Activated CD8-positive, alpha-beta memory T cell treated with anti-CD3 and anti-CD28 coated beads, Interleukin-2, amount 50 U/mL, for 24 hours (primary cell): ENCODE measurements at regions not wholly inside any gene's neighbourhood (a gene's known extent, or its start where the extent isn't known, plus 50 kb on each side); places are given as distances from the start of the nearest gene placed in this dataset.

ENCODE experiments used
- DNase-seq: peaks from one replicate; pipeline ENCODE4 v3.0.0-alpha.2; 2020; ENCODE audit errors: extremely low read depth

DNA sequence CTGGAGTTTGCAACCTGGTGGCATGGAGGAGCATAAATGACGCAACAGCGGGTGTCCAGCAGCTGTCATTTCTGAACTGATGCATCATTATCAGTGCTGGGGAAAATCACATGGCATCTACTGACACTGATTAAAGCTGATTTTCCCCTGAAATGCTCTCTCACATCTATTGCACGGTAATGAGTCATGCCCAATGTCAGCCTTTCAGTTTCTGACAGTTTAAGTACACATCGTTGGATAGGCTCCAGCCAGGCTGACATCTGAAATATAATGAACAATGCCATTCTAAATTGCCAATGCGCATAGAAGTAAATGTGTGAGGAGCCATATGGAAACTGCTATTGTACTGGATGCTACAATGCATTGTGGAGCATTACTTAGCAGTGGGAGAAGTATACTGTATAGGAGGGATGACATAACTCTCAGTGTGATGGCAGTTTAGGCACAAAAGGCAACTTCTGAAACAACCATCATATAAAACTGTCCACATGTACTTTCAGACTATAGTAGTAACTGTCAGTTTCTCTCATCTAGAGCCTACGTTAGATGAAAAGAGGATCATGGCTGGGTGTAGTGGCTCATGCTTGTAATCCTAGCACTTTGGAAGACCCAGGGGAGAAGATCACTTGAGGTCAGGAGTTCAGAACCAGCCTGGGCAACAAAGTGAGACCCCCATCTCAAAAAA, 389.3 kb upstream of the DMAC1 start:
- peak; percentile 3 for DNase-seq

DNA sequence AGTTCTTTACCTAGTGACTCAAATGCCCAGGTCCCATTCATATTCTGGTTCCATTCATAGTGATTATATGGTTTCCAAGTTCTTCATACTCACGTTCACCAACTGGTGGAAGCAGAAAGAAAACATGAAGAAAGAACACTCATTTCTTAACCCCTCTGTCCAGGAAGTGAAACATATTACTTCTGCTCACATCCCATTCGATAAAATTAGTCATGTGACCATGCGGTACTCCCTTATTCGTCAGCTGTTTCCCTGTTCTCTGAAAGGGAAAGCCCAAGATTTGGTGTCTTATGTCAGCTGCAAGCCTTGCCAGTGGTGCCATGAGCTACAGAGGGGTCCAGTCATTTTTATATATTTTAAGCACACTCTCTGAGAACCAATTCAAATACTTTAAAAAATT, 387.0 kb upstream of the DMAC1 start:
- DNase-seq: no peak

DNA sequence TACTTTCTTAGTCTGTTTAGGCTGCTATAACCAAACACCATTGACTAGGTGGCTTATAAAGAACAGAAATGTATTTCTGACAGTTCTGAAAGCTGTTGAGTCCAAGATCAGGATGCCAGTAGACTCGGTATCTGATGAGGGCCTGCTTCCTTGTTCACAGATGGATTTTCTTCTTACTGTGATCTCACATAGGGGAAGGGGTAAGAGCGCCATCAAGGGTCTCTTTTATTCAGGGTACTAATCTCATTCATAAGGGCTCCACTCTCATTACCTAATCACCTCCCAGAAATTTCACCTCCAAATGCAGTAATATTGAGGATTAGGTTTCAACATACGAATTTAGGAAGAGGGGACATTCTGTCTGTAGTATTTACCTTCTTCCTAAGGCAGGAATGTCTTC, 384.0 kb upstream of the DMAC1 start:
- no peak for DNase-seq

DNA sequence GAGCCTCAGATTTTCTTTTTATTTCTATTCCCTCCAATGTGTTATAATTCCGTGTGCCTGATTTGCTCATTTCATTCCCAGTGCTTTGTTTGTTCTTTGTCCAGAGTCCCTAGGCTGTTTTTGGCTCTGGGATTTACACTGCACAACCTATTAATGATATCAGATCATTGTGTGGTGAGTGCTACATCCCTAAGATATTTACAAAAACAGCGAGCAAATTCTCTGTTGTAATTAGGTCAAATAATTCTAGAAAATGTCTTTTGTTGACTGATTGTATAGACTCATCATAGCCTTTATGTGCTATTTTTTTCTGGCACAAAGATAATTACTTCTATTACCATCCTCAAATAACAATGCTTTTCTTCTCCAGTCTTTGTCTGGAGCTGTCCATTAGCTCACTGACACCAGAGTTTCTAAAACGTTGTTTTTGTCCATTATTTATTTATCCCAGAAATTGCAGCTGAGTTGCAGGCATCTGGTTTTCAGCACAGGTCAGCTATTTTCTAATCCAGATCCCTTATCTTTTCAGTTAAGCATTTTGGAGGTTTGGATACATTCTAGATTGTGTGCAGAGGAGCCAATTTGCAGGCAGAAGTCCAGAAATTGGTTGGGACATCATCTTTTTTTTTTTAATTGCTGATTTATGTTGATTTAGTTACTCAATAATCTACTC, 379.9 kb upstream of the DMAC1 start:
- no peak for DNase-seq

DNA sequence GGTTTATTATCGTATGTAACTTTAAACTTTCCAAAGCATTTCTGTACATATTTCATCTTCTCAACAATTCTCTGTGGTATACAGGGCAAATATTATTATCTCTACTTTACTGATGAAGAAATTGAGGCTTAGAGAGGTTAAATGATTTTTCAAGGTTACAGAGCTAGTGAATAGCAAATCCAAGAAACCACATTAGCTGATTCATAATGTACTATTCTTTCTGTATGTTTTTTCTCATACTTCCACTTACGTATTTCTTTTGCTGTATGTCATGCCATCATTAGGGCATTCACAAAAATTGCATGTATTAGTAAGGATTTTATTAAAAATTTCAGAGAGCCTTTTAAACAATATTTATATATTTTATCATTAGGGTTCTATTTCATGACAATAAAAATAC, 372.4 kb upstream of the DMAC1 start:
- no peak for DNase-seq

DNA sequence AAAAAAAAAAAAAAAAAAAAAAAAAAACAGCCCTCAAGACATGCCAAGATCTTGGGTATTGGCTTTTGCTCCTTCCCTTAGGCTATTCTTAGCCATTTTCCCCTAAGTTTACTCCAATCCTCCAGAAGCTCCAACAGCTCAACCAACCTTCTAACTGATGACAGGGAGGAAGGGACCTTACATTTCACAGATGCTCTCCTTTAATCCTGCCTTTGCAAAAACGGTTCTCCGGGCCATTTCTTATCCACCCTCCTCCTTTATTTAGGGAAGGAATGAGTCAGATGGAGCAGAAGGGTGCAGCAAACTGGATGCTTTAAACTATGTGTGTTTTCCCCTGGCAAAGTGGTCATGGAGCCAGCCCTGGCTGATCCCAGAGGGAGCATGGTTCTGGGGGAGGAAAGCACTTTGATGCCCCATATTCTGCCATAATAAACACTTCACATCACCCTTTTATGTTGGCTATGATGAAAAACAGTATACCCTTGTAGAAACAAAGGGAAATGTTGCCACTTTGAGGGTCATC, 369.4 kb upstream of the DMAC1 start:
- DNase-seq: no peak

DNA sequence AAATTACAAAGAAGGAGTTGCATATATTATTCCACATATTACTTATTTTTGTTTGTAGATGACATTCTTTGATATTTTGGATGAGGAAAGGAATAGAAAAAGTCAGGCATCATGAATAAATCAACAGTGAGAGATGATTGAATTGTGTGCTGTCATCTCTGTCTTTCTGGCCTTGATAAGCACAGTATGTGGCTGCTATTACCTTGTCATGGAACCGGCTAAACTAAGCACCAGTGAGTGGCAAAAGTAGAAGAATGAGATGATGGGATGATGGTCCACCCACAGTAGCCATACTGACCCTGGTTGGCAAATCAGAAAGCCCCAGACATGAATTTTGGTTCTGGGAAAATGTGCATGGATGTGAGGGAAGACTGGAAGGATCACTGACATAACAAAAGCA, 361.2 kb upstream of the DMAC1 start:
- DNase-seq: no peak

DNA sequence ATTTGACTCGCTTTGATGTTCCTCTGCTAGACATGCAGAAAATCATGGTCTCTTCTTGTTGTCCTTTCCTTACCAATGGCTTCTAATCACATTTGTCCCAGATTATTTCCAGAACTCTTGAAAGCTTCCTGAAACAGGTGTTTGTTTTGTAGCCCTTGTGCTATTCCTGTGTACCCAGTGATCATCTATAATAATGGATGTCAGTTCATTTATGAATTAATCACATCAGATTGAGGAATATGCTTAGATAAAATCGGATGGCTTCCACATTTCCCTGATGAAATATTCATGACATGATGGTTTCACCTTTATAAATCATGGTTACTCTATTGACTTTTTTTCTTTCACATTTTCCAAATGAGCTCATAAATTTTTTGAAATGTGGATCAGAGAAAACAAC, 359.0 kb upstream of the DMAC1 start:
- no peak for DNase-seq

DNA sequence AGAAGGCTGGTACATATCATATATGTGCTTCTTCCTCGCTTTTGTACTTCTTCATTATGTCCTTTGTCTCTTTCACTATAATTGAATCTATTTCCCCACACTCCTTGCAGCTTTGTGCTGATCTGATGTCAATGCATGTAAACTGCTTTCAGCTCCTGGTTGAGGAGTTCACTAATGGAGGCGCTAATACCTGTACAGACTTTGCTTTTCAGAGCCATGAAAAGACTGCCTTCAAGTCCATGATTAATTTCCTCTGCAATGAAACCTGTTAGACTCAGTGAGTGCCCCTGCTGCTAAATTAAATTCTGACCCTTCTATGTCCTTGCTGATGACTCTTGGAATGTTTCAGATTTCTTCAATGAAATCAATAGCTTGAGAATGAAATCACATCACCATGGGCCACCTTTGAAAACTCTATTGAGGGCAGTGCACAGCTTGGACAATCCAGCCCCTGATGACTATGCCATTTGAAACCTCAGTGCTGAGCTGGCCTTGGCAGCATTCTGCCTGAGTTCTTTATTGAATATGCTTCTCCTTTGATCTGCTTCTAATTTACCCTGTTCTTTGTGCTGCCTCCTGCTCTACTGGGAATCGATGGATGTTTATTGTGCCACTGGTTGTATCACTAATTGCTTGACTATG, 358.2 kb upstream of the DMAC1 start:
- no peak for DNase-seq

DNA sequence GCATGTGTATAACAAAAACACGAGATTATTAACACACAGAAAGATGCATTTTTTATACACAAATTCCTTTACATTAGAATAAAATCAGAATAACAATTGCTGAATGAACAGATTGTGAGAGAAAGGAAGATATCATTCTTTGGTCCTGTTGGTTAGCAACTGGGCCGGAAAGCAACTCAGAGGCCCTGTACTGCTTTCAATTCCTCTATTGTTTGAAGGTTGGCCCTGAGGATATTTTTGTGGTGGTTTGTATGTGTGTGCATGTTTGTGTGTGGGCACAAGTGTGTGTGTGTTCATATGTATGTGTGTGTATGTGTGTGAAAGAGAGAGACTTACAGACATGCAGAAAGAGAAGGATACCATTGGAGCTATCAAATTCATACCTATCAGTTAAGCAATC, 356.8 kb upstream of the DMAC1 start:
- DNase-seq: no peak

DNA sequence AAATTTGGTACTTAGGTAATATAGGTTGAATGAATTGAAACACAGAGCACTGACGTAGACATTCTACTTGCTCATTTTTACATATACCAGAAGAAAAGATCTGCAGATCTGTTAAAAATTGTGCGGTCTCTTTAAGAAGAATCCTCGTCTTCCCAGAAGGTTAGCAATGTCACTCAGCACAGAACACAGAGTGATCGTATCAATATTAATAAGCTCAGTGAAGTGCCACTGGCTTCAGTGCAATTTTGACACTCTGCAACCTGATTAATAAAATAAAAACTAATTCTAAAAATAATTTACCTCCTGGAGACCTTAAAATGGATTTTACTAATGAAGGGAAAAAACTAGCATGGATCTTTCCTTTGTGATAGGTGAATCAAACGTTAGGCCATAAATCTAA, 356.1 kb upstream of the DMAC1 start:
- DNase-seq: no peak

DNA sequence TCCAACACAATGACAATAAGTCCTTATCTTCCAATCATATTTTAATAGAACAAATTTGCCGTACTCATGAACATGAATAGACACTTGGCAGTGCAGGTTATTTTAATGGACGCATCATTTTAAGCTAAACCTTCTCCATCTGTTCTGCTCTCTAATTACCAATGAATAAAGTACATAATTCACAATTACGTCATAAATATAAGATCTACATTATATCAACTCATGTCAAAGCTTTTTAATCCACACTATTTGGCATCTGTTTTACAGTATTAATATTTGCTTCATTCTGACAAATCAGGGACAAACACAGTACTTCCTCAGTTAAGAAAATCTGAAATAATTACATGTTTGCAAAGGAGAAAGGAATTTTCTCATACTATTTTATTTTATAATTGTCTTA, 344.1 kb upstream of the DMAC1 start:
- DNase-seq: no peak

DNA sequence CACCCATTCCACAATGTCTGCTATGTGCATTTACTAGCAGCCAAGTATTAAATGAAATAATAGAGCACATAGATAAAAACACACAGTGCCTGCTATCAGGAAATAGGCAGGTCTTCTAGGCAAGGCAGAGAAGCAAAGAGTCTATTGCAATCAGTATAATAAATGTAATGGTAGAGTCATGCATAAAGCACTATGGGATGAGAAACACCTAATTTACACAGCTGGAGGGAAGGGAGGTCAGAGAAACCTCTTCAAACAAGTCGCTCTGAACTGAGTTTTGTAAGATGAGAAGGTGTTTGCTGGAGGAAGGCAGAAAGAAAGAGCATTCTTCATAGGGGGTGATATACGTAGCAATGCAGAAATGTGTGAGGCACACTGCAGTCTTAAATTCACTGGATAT, 341.0 kb upstream of the DMAC1 start:
- DNase-seq: no peak

DNA sequence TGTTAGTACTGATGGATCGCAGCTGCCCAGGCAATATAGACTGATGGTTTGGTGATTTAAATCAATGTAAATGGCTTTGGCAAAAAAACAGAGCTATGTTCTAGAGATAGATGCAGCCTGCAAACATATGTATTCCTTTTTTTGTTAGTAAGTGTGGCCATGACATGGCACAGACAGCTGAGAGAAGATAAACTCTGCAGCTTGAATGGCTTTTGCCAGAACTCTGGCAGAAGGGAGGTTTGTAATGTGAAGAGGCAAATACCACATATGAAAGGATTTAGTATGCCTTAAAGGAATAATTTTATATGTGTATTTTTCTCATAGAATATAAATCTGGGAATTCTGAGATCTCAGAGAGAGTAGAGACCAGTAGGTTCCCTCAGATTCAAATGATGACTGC, 340.2 kb upstream of the DMAC1 start:
- no peak for DNase-seq

DNA sequence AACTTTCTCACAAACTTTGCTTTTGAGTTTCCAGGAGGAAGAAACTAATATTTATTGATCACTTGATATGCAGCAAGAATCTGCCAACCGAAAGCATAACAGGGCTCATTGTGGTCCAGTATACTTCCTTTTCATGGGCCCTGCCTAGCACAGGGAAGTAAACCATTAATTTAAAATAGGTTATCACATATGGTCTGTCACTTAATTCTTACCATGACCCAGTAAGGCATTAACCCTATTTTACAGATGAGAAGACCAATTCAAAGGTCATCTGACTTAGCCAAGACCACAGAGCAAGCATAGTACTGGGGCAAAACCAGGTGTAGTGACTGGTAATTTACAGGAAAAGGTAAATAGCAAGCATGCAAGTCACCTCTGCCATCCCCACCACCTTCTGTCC, 336.9 kb upstream of the DMAC1 start:
- no peak for DNase-seq

DNA sequence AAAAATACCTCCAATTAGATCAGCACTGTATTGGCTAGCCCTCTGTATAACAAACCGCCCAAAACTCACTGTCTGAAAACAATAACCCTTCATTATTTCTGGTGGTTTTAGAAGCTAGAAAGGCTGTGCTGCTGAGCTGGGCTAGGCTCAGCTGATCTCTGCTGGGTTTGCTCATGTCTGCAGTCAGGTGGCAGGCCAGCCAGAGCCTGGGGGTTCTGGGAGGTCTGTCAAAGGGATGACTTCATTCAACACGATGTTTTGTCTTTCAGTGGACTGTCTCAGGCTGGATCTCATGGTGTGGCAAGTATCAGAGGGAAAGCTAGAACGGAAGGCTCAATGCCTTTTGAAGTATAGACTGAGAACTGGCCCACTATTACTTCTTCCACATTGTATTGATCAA, 335.1 kb upstream of the DMAC1 start:
- DNase-seq: no peak

DNA sequence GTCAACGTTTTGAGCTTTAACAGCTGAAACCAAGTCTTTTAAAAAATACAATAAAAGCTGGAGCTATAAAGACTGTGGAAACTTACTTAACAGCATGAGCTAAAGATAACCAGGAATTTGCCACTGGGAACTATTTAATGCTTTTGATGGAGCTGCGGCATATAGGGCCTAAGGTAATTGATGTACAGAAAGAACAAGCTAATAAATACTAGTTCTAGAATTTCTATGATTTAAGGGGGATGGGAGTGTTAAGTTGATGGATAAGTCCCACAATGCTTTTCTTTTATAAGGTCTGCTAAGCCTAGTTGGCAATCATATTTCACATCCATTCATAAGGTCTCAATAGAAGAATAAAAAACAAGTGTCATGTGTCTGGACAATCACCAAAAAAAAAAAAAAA, 334.0 kb upstream of the DMAC1 start:
- no peak for DNase-seq

DNA sequence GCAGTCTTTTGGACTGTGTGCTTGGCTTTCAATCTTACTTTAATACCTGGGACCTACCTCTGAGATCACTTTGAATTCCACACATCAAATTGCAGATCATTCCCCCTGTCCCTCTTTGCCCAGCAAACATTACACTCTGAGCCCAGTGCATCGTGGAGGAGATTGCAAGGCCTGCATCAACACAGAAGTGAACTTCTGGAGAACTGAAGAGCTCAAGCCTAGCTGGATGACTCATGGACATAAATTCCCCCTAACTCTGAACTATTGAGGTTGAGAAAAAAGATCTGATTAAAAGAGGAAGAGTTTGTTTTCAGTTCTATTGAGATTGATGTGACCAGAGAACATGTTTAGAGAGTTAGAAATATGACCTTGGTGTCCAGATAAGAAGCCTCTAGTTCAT, 316.0 kb upstream of the DMAC1 start:
- DNase-seq: no peak

DNA sequence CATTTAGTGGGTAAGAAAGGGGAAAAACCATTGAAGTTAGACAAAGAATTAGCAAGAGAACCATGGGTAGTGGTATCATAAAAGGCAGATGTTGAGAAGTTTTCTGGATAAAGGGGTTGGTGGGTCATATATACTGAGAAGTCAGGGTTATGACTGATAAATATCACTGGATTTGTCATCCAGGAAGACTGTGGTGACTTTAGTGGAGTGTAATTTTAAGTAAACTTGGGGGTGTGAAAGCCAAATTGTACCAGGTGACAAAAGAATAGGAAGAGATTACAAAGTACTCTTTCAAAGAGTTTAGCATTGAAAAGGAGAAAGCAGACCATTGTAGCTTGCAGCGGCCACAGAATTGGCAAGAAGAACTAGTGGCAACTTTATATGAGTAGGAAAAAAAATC, 315.2 kb upstream of the DMAC1 start:
- DNase-seq: no peak

DNA sequence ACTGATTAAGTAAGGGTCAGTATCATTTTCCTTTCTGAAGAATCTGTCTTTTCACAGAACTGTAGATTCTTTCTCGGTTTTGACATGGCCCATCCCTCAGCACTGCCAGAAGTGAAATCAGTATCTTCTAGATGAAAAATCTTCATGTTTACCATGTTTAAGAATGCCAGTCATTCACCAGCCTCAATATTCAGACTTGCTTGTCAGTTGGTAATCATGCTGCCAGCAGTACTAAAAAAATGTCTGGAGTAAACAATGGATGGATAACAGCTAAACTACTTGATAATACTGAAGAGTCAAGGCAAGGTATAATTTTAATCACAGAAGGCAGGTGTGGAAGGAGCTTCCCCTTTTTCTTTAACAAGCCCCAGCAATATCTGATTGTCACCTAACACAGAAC, 306.8 kb upstream of the DMAC1 start:
- DNase-seq: no peak

DNA sequence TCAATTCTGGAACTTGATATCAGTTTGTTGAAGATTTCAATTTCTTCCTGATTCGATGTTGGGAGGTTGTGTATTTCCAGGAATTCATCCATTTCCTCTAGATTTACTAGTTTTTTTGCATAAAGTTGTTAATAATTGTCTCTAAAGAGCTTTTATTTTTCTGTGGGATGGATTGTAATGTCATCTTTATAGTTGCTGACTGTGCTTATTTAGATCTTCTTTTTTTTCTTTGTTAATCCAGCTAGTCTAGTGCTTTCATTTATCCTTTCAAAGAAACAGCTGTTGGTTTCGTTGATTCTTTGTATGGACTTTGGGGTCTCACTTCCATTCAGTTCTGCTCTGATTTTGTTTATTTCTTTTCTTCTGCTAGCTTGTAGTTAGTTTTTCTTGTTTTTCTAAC, 302.0 kb upstream of the DMAC1 start:
- DNase-seq: no peak

DNA sequence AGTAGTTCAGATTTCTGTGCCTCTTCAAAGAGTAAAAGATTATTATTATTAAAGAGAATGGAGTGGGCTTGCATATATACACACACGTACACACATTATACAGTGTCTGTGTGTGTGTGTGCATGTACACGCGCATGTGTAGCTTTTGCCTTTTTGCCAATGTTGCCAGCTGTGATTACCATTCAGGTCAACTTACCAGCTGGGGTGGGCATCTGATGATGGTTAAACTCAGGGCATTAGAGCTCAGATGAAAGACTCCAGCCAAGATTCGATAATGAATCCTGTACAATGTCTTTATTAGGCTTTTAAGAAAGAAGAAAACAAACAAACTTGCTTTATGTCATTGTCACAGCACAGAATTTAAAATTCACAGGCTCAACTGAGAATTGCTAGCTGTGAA, 296.5 kb upstream of the DMAC1 start:
- DNase-seq: no peak

DNA sequence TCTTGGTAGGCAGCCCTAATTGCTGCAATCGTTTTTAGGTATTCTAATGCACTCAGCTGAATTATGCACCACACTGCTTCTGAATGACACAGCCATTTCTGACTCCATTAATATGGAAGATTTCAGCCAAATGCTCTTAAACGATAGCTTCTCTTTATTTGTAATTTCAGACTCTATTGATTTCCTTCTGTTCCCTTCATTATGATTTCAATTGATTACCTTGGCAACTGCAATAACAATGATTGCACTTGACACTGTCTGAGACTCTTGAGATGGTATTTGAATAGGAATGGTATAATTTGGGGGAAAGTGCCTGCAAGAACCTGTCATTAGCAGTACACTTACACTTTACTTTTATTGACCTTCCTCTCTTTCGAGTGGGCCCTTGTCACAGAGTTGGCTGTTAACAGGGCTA, 296.1 kb upstream of the DMAC1 start:
- no peak for DNase-seq
